H1 (cell line): ENCODE measurements at regions not wholly inside any gene's neighbourhood (a gene's known extent, or its start where the extent isn't known, plus 50 kb on each side); places are given as distances from the start of the nearest gene placed in this dataset.

ENCODE experiments used
- CTCF ChIA-PET: fragments of 300-600 bp; sonication (Branson Sonifier 250); formaldehyde crosslinking; loops from one replicate; lab custom pipeline; 2021; ENCODE audit not compliant: partially characterized antibody; lab: Charles Lee
- POLR2A ChIA-PET: fragments of 300-600 bp; sonication (Branson Sonifier 250); formaldehyde crosslinking; loops from one replicate; lab custom pipeline; 2021; ENCODE audit warnings: inconsistent platforms; ENCODE audit not compliant: partially characterized antibody; lab: Charles Lee
- DNase-seq, 2 experiments: peaks; one replicate each; pipeline versions ENCODE4 v3.0.0 to v3.0.0-alpha.2; 2010 to 2022; ENCODE audit warnings: low spot score in 2 of 2, low read depth in 1 of 2, mixed read lengths in 1 of 2
- FAIRE-seq: peaks from 2 replicates; lab custom pipeline; 2011; peaks lifted over from hg19 to GRCh38; lab: Jason Lieb, UNC
- H2AFZ ChIP-seq: 2 replicates; pipeline ENCODE4 v1.8.1; 2012; ENCODE audit warnings: low read length, inconsistent platforms
- H2AK5ac ChIP-seq: 2 replicates; pipeline ENCODE4 v1.6.1; 2013; ENCODE audit warnings: low read depth, low read length
- H2BK120ac ChIP-seq: replicated peaks from 2 replicates; pipeline ENCODE3; 2013; ENCODE audit warnings: low read depth, low read length, inconsistent platforms
- H2BK12ac ChIP-seq: 2 replicates; pipeline ENCODE4 v1.6.1; 2013; ENCODE audit warnings: low read depth, low read length
- H2BK15ac ChIP-seq: 2 replicates; pipeline ENCODE4 v1.6.1; 2013; ENCODE audit warnings: low read length
- H2BK20ac ChIP-seq: 2 replicates; pipeline ENCODE4 v1.6.1; 2013; ENCODE audit warnings: low read length
- H2BK5ac ChIP-seq: 2 replicates; pipeline ENCODE4 v1.6.1; 2013; ENCODE audit warnings: low read depth, low read length
- H3K14ac ChIP-seq: 2 replicates; pipeline ENCODE4 v1.6.1; 2013; ENCODE audit warnings: inconsistent platforms; ENCODE audit not compliant: insufficient read length
- H3K18ac ChIP-seq: 2 replicates; pipeline ENCODE4 v1.6.1; 2013; ENCODE audit warnings: low read length; ENCODE audit errors: extremely low read depth
- H3K23ac ChIP-seq: 2 replicates; pipeline ENCODE4 v1.6.1; 2013; ENCODE audit warnings: inconsistent platforms; ENCODE audit not compliant: insufficient read length
- H3K23me2 ChIP-seq: 2 replicates; pipeline ENCODE4 v1.6.1; 2013; ENCODE audit warnings: low read depth, low read length
- H3K27ac ChIP-seq: 2 replicates; pipeline ENCODE4 v1.6.1; 2011; ENCODE audit warnings: low read depth, low read length, inconsistent platforms
- H3K27me3 ChIP-seq, 4 experiments: replicated peaks in 1 of 4; 1 replicate in 1 of 4; 2 replicates in 3 of 4; pipeline versions ENCODE4 v1.6.1 to v1.8.1; 2011 to 2013; ENCODE audit warnings: low read length in 3 of 4, mild to moderate bottlenecking in 3 of 4, inconsistent platforms in 2 of 4, mixed read lengths in 2 of 4, moderate library complexity in 1 of 4; ENCODE audit not compliant: control insufficient read depth in 3 of 4, insufficient read depth in 3 of 4; ENCODE audit errors: extremely low read depth in 1 of 4
- H3K36me3 ChIP-seq, 4 experiments: 2 replicates each; pipeline versions ENCODE4 v1.6.1 to v1.8.1; 2011 to 2013; ENCODE audit warnings: mild to moderate bottlenecking in 4 of 4, low read length in 3 of 4, moderate library complexity in 2 of 4, control low read depth in 1 of 4, inconsistent platforms in 1 of 4; ENCODE audit not compliant: insufficient read depth in 4 of 4, control insufficient read depth in 2 of 4
- H3K4ac ChIP-seq: replicated peaks from 2 replicates; pipeline ENCODE3; 2013; ENCODE audit warnings: low read length, low read depth, mixed read lengths, inconsistent platforms; ENCODE audit not compliant: insufficient read length
- H3K4me1 ChIP-seq, 4 experiments: replicated peaks in 1 of 4; 1 replicate in 1 of 4; 2 replicates in 3 of 4; pipeline versions ENCODE4 v1.6.1 to v1.8.1; 2011 to 2013; ENCODE audit warnings: low read length in 3 of 4, inconsistent platforms in 2 of 4, mixed read lengths in 1 of 4; ENCODE audit not compliant: insufficient read depth in 4 of 4, control insufficient read depth in 3 of 4
- H3K4me2 ChIP-seq, 2 experiments: 2 replicates each; pipeline versions ENCODE4 v1.6.1 to v1.8.1; 2011 to 2013; ENCODE audit warnings: low read depth in 2 of 2, low read length in 2 of 2, control low read depth in 1 of 2, inconsistent platforms in 1 of 2, mild to moderate bottlenecking in 1 of 2; ENCODE audit not compliant: insufficient read depth in 1 of 2
- H3K4me3 ChIP-seq, 4 experiments: fragments of 200-600, 300-600 bp in 1 of 4; sonication (generic), shearing (Covaris generic), sonication (Bioruptor Twin) in 1 of 4; 2 replicates each; pipeline versions ENCODE4 v1.5.1 to v1.8.1; 2011 to 2016; ENCODE audit warnings: low read length in 4 of 4, low read depth in 3 of 4, control low read depth in 2 of 4, inconsistent platforms in 2 of 4, mild to moderate bottlenecking in 2 of 4, mixed read lengths in 1 of 4, moderate library complexity in 1 of 4; ENCODE audit not compliant: insufficient read depth in 2 of 4; ENCODE audit errors: extremely low read depth in 1 of 4
- H3K56ac ChIP-seq: replicated peaks from 2 replicates; pipeline ENCODE3; 2013; ENCODE audit warnings: low read depth, mild to moderate bottlenecking, mixed read lengths, low read length, inconsistent platforms; ENCODE audit not compliant: insufficient read length
- H3K79me1 ChIP-seq: 2 replicates; pipeline ENCODE4 v1.6.1; 2013; ENCODE audit warnings: low read depth, low read length, control low read depth
- H3K79me2 ChIP-seq, 2 experiments: 2 replicates each; pipeline versions ENCODE4 v1.6.1 to v1.8.1; 2012 to 2013; ENCODE audit warnings: low read length in 2 of 2, mild to moderate bottlenecking in 2 of 2, inconsistent platforms in 1 of 2; ENCODE audit not compliant: insufficient read depth in 2 of 2, control insufficient read depth in 1 of 2
- H3K9ac ChIP-seq, 4 experiments: replicated peaks in 1 of 4; 1 replicate in 1 of 4; 2 replicates in 3 of 4; pipeline versions ENCODE4 v1.6.1 to v1.8.1; 2011 to 2013; ENCODE audit warnings: low read depth in 3 of 4, low read length in 3 of 4, control low read depth in 2 of 4, mild to moderate bottlenecking in 2 of 4, moderate library complexity in 2 of 4, inconsistent platforms in 1 of 4; ENCODE audit errors: extremely low read depth in 1 of 4
- H3K9me3 ChIP-seq, 2 experiments: 2 replicates each; pipeline versions ENCODE4 v1.6.1 to v1.8.1; 2012 to 2013; ENCODE audit warnings: mild to moderate bottlenecking in 2 of 2, moderate library complexity in 2 of 2, control low read depth in 1 of 2, inconsistent platforms in 1 of 2, low read depth in 1 of 2, low read length in 1 of 2, mixed read lengths in 1 of 2; ENCODE audit not compliant: insufficient read depth in 2 of 2
- H4K20me1 ChIP-seq, 2 experiments: replicated peaks in 1 of 2; 2 replicates each; pipeline versions ENCODE3 to v1.8.1; 2011 to 2013; ENCODE audit warnings: inconsistent platforms in 2 of 2, low read length in 2 of 2, mild to moderate bottlenecking in 1 of 2; ENCODE audit not compliant: insufficient read depth in 2 of 2, control insufficient read depth in 1 of 2
- H4K5ac ChIP-seq: 2 replicates; pipeline ENCODE4 v1.6.1; 2013; ENCODE audit warnings: low read length, low read depth, mixed read lengths, inconsistent platforms; ENCODE audit not compliant: insufficient read length
- H4K8ac ChIP-seq: 2 replicates; pipeline ENCODE4 v1.8.0; 2013; ENCODE audit warnings: mild to moderate bottlenecking, moderate library complexity, low read length, inconsistent platforms; ENCODE audit not compliant: insufficient read depth; ENCODE audit errors: extremely low read depth
- H4K91ac ChIP-seq: replicated peaks from 2 replicates; pipeline ENCODE3; 2013; ENCODE audit warnings: low read length, mixed read lengths, inconsistent platforms; ENCODE audit not compliant: insufficient read length
- CHD2 ChIP-seq: IDR thresholded peaks from 2 replicates; pipeline ENCODE4 v1.6.1; 2012; ENCODE audit warnings: low read length, improper control_type of control experiment
- EZH2 ChIP-seq: fragments of 200-600 bp; sonication (generic); IDR thresholded peaks from 2 replicates; pipeline ENCODE4 v1.7.1; 2012; ENCODE audit warnings: low read depth, mild to moderate bottlenecking, moderate library complexity, low read length, inconsistent platforms; ENCODE audit not compliant: severe bottlenecking
- POLR2AphosphoS5 ChIP-seq: IDR thresholded peaks from 2 replicates; pipeline ENCODE4 v1.6.1; 2011; ENCODE audit warnings: low read depth, low read length
- SIN3A ChIP-seq, 2 experiments: IDR thresholded peaks in 1 of 2; conservative IDR thresholded peaks in 1 of 2; 2 replicates each; pipeline ENCODE4 v1.6.1; 2011 to 2012; ENCODE audit warnings: low read length in 2 of 2, improper control_type of control experiment in 1 of 2, low read depth in 1 of 2, mild to moderate bottlenecking in 1 of 2
- WGBS, 2 experiments: shearing (Covaris generic) in 1 of 2; methylation state at CpG; one replicate each; pipeline versions ENCODE4 v1.1.6 to v1.1.7; 2013 to 2015; ENCODE audit warnings: low lambda C conversion rate in 2 of 2, mixed read lengths in 2 of 2, inconsistent platforms in 1 of 2, low coverage in 1 of 2, missing lambda C conversion rate in 1 of 2; ENCODE audit not compliant: insufficient replicate concordance in 2 of 2, insufficient coverage in 1 of 2, insufficient read length in 1 of 2; ENCODE audit errors: extremely low coverage in 1 of 2, missing lambda C conversion rate in 1 of 2; 5-methylcytosine and 5-hydroxymethylcytosine counted together

DNA sequence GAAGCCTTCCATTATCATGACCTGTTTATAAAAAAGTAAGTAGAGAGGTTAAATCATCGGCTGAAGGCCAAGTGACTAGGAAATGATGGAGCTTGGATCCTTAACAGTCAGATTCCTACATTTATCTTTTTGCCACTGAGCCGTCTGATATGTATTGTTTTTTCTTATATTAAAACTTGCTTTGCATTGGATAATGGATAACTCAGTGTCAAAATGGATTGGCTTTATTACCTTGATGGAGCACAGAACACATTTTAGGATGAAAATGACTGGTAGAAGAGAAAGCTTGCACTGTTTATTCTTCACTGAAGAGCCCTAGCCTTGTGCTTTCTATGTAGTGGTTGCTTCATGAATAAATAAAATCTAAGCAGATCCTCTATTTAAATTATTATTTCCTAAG, 54.2 kb upstream of the TSPAN5 start:
- no peak overlapping the region for H3K4me3 ChIP-seq
- no peak overlapping the region for H4K8ac ChIP-seq
- H3K56ac ChIP-seq = no peak overlapping the region
- CTCF ChIA-PET = interaction anchor here (0.6 to 1.0 kb wide), 4 partner anchors 27 to 599 kb away, joined by 3 read pairs; no protein-coding TSS in a partner anchor
- POLR2A ChIA-PET = interaction anchor here (1.1 kb wide), 1 partner anchor 111 kb away, joined by 3 read pairs; no protein-coding TSS in a partner anchor
- FAIRE-seq (no peak), DNase-seq (no peak)
- H3K27me3 ChIP-seq = no peaks in the 10 kb centered on the region
- no peaks in the 10 kb centered on the region for H3K23me2 ChIP-seq
- H3K4ac ChIP-seq = no peak overlapping the region
- H3K18ac ChIP-seq = no peak overlapping the region
- no peak overlapping the region for H2AK5ac ChIP-seq
- H3K4me1 ChIP-seq = no peaks in the 10 kb centered on the region
- H3K79me1 ChIP-seq = no peaks in the 10 kb centered on the region
- no peaks in the 10 kb centered on the region for H4K20me1 ChIP-seq
- no peak overlapping the region for H3K23ac ChIP-seq
- H2BK5ac ChIP-seq = no peak overlapping the region
- no peak overlapping the region for H4K91ac ChIP-seq
- no peak overlapping the region for H3K14ac ChIP-seq
- 80% methylated on average over 2 of the region's 2 CpGs; no CpG with 5 or more reads in 1 of the 2 experiments for WGBS, 2 experiments
- no peak overlapping the region for H2BK15ac ChIP-seq
- H4K5ac ChIP-seq = no peak overlapping the region
- no peak overlapping the region for H3K4me2 ChIP-seq
- H3K36me3 ChIP-seq = no peaks in the 10 kb centered on the region
- H3K9me3 ChIP-seq = no peaks in the 10 kb centered on the region
- no peak overlapping the region for H3K9ac ChIP-seq
- no peak overlapping the region for H2BK120ac ChIP-seq
- no peak overlapping the region for H2AFZ ChIP-seq
- H2BK12ac ChIP-seq = no peak overlapping the region
- H3K27ac ChIP-seq = no peak overlapping the region
- no peaks in the 10 kb centered on the region for H3K79me2 ChIP-seq
- H2BK20ac ChIP-seq = no peak overlapping the region
- no peak for TF ChIP-seq CHD2
- no peak for TF ChIP-seq POLR2AphosphoS5
- TF ChIP-seq SIN3A (conservative IDR thresholded peaks at IDR 0.05 in 1 of 2, IDR thresholded peaks at IDR 0.05 in 1 of 2; ENCODE audit: low read depth in 1 of 2, low read length in 2 of 2) = no peak
- no peak for TF ChIP-seq EZH2
